Fibroblast of the aortic adventitia (primary cell): ENCODE measurements at regions not wholly inside any gene's neighbourhood (a gene's known extent, or its start where the extent isn't known, plus 50 kb on each side); places are given as distances from the start of the nearest gene placed in this dataset.

Experiments used
- DNase-seq: peaks from one replicate; pipeline ENCODE4 v3.0.0-alpha.2; 2010; ENCODE audit warnings: low read depth
- H3K4me3 ChIP-seq: 2 replicates; pipeline ENCODE4 v1.5.1; 2011; ENCODE audit warnings: low read depth, mild to moderate bottlenecking, control low read depth, low read length, moderate library complexity
- CTCF ChIP-seq: IDR thresholded peaks from 2 replicates; pipeline ENCODE4 v1.5.1; 2011; ENCODE audit warnings: mild to moderate bottlenecking, low read length, control low read depth, inconsistent platforms; ENCODE audit not compliant: insufficient read depth

- no peak overlapping the region for H3K4me3 ChIP-seq
- DNase-seq, result no peak
- no peak for TF ChIP-seq CTCF
Measured at GRCh38 chr13:111535523-111535811, 215.0 kb downstream of the TEX29 start.

GRCh38 chr13:111536075-111536642 lies 215.7 kb downstream of the TEX29 start:
- DNase-seq, result no peak
- TF ChIP-seq CTCF, result no peak
- H3K4me3 ChIP-seq, result no peak overlapping the region

- no peak for DNase-seq
- H3K4me3 ChIP-seq, result no peak overlapping the region
- no peak for TF ChIP-seq CTCF
Measured at GRCh38 chr13:111537115-111537728, 216.8 kb downstream of the TEX29 start.

GRCh38 chr13:111537843-111538499 lies 217.5 kb downstream of the TEX29 start:
- no peak overlapping the region for H3K4me3 ChIP-seq
- no peak for TF ChIP-seq CTCF
- no peak for DNase-seq

GRCh38 chr13:111539252-111539651 lies 218.8 kb downstream of the TEX29 start:
- H3K4me3 ChIP-seq, result no peak overlapping the region
- no peak for DNase-seq
- TF ChIP-seq CTCF, result no peak

- H3K4me3 ChIP-seq, result no peak overlapping the region
- TF ChIP-seq CTCF, result no peak
- no peak for DNase-seq
Measured at GRCh38 chr13:111539791-111540446, 219.5 kb downstream of the TEX29 start.
